Transverse colon (tissue), 4 donors: ENCODE measurements at regions not wholly inside any gene's neighbourhood (a gene's known extent, or its start where the extent isn't known, plus 50 kb on each side); places are given as distances from the start of the nearest gene placed in this dataset.
"Not testable (repeated sequence)": the region's sequence is repeated elsewhere in the genome, so short reads cannot be mapped to it uniquely, and the experiment has no call there.

Experiments
- CTCF ChIP-seq, 5 experiments: fragments of 200-600 bp in 3 of 5; fragments of 450-650 bp in 2 of 5; sonication (generic) in 3 of 5; IDR thresholded peaks; 1 replicate in 2 of 5; 2 replicates in 3 of 5; pipeline ENCODE4 v1.5.1; 2016 to 2017; ENCODE audit warnings: antibody characterized with exemption in 5 of 5, inconsistent platforms in 3 of 5, mild to moderate bottlenecking in 2 of 5, moderate library complexity in 1 of 5
- EP300 ChIP-seq: sonication (generic); formaldehyde crosslinking; IDR thresholded peaks from one replicate; pipeline ENCODE4 v1.6.1; 2017; ENCODE audit warnings: antibody characterized with exemption, low read depth
- POLR2A ChIP-seq: fragments of 450-650 bp; IDR thresholded peaks from one replicate; pipeline ENCODE4 v1.6.1; 2016; ENCODE audit warnings: antibody characterized with exemption, mild to moderate bottlenecking, moderate library complexity
- POLR2AphosphoS5 ChIP-seq, 3 donors: sonication (generic); formaldehyde crosslinking; IDR thresholded peaks; one replicate each; pipeline ENCODE4 v1.6.1; 2016; ENCODE audit warnings: antibody characterized with exemption in 3 of 3

- TF ChIP-seq CTCF (IDR thresholded peaks at IDR 0.05); POLR2A; POLR2AphosphoS5 (IDR thresholded peaks at IDR 0.05); EP300: not testable (repeated sequence)
These were observed 51.7 kb upstream of the RBFOX2 start for GRCh38 chr22:36080281-36080680.
